ENCODE measurements at regions not wholly inside any gene's neighbourhood (a gene's known extent, or its start where the extent isn't known, plus 50 kb on each side); places are given as distances from the start of the nearest gene placed in this dataset.

DNA sequence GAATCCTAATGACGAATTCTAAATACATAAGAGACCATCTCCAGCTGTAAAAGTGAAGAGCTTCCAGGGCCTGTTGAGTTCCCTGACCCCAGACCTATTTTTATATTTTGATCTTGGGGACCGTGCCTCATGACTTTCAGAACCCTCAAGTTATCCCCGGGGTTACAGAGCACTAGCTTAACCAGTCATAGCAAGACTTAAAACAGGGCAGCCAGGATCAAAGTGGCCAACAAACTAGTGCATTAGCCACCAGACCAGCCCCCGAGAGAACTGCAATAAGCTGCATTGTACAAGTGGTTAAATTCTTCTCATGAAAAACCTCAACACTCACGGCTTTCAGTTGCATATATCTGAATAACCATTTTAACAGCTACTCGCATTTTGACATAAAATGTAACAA, 183.0 kb downstream of the BARHL2 start:
- H3K27me3 Mint-ChIP-seq (ENCODE audit: low read depth), result no peaks in the 10 kb centered on the region; the same call in 1 of the 2 replicates
- POLR2A ChIA-PET, result interaction anchor here (1.1 kb wide), 1 partner anchor 12 kb away, joined by 3 read pairs; no protein-coding TSS in a partner anchor
- no peak overlapping the region for H3K4me3 Mint-ChIP-seq
- no peaks in the 10 kb centered on the region for H3K36me3 Mint-ChIP-seq
- peaks cover 33% of the 10 kb centered on the region for H3K4me1 Mint-ChIP-seq
- TF ChIP-seq ZNF671 (CRISPR knock-in tag; IDR thresholded peaks at IDR 0.05), result no peak
- TF ChIP-seq, protein P1, sequence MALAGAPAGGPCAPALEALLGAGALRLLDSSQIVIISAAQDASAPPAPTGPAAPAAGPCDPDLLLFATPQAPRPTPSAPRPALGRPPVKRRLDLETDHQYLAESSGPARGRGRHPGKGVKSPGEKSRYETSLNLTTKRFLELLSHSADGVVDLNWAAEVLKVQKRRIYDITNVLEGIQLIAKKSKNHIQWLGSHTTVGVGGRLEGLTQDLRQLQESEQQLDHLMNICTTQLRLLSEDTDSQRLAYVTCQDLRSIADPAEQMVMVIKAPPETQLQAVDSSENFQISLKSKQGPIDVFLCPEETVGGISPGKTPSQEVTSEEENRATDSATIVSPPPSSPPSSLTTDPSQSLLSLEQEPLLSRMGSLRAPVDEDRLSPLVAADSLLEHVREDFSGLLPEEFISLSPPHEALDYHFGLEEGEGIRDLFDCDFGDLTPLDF (CRISPR knock-in tag; IDR thresholded peaks at IDR 0.05), result no peak
- TF ChIP-seq MXD4 (CRISPR knock-in tag; IDR thresholded peaks at IDR 0.05; ENCODE audit: borderline replicate concordance), result no peak
- TF ChIP-seq, protein P2, sequence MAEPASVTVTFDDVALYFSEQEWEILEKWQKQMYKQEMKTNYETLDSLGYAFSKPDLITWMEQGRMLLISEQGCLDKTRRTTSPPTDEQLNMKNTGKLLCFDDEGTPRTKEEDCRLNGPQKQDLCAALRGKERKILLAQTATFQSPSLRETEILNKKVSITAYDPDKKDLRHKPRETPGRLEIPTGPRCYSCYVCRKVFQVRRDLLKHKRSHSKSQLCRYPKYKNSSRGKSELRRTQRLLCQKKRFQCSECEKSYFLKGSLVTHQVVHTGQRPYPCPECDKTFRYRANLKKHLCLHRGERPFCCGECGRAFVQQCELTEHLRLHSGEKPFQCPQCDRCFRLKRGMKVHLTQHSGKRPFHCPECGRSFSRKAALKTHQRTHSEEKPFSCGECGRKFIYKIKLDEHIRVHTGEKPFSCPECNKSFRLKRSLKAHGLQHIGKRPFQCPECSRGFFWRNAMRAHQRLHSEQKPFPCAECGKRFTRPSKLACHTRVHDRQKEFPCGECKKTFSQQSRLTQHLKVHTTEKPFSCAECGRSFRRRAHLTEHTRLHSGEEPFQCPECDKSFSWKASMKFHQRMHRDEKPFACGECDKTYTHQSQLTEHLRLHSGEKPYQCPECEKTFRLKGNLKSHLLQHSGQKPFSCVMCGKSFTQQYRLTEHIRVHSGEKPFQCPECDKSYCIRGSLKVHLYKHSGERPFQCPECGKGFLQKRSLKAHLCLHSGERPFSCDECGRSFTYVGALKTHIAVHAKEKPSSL (CRISPR knock-in tag; conservative IDR thresholded peaks at IDR 0.05), result no peak
- TF ChIP-seq, protein P3, sequence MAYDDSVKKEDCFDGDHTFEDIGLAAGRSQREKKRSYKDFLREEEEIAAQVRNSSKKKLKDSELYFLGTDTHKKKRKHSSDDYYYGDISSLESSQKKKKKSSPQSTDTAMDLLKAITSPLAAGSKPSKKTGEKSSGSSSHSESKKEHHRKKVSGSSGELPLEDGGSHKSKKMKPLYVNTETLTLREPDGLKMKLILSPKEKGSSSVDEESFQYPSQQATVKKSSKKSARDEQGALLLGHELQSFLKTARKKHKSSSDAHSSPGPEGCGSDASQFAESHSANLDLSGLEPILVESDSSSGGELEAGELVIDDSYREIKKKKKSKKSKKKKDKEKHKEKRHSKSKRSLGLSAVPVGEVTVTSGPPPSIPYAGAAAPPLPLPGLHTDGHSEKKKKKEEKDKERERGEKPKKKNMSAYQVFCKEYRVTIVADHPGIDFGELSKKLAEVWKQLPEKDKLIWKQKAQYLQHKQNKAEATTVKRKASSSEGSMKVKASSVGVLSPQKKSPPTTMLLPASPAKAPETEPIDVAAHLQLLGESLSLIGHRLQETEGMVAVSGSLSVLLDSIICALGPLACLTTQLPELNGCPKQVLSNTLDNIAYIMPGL (CRISPR knock-in tag; IDR thresholded peaks at IDR 0.05), result no peak
- TF ChIP-seq, protein P4, sequence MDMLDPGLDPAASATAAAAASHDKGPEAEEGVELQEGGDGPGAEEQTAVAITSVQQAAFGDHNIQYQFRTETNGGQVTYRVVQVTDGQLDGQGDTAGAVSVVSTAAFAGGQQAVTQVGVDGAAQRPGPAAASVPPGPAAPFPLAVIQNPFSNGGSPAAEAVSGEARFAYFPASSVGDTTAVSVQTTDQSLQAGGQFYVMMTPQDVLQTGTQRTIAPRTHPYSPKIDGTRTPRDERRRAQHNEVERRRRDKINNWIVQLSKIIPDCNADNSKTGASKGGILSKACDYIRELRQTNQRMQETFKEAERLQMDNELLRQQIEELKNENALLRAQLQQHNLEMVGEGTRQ (CRISPR knock-in tag; IDR thresholded peaks at IDR 0.05), result no peak
- TF ChIP-seq, protein P5, sequence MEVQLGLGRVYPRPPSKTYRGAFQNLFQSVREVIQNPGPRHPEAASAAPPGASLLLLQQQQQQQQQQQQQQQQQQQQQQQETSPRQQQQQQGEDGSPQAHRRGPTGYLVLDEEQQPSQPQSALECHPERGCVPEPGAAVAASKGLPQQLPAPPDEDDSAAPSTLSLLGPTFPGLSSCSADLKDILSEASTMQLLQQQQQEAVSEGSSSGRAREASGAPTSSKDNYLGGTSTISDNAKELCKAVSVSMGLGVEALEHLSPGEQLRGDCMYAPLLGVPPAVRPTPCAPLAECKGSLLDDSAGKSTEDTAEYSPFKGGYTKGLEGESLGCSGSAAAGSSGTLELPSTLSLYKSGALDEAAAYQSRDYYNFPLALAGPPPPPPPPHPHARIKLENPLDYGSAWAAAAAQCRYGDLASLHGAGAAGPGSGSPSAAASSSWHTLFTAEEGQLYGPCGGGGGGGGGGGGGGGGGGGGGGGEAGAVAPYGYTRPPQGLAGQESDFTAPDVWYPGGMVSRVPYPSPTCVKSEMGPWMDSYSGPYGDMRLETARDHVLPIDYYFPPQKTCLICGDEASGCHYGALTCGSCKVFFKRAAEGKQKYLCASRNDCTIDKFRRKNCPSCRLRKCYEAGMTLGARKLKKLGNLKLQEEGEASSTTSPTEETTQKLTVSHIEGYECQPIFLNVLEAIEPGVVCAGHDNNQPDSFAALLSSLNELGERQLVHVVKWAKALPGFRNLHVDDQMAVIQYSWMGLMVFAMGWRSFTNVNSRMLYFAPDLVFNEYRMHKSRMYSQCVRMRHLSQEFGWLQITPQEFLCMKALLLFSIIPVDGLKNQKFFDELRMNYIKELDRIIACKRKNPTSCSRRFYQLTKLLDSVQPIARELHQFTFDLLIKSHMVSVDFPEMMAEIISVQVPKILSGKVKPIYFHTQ (CRISPR knock-in tag; IDR thresholded peaks at IDR 0.05), result no peak
- no peak for TF ChIP-seq MYBL2 (CRISPR knock-in tag; IDR thresholded peaks at IDR 0.05)
- TF ChIP-seq ZNF138 (CRISPR knock-in tag; conservative IDR thresholded peaks at IDR 0.05), result no peak
- TF ChIP-seq, protein P6, sequence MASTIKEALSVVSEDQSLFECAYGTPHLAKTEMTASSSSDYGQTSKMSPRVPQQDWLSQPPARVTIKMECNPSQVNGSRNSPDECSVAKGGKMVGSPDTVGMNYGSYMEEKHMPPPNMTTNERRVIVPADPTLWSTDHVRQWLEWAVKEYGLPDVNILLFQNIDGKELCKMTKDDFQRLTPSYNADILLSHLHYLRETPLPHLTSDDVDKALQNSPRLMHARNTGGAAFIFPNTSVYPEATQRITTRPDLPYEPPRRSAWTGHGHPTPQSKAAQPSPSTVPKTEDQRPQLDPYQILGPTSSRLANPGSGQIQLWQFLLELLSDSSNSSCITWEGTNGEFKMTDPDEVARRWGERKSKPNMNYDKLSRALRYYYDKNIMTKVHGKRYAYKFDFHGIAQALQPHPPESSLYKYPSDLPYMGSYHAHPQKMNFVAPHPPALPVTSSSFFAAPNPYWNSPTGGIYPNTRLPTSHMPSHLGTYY (CRISPR knock-in tag; IDR thresholded peaks at IDR 0.05), result no peak
- TF ChIP-seq SOX15 (CRISPR knock-in tag; IDR thresholded peaks at IDR 0.05), result no peak
- no peak for TF ChIP-seq FOXJ3 (CRISPR knock-in tag; IDR thresholded peaks at IDR 0.05; ENCODE audit: borderline replicate concordance)
- TF ChIP-seq, protein P7, sequence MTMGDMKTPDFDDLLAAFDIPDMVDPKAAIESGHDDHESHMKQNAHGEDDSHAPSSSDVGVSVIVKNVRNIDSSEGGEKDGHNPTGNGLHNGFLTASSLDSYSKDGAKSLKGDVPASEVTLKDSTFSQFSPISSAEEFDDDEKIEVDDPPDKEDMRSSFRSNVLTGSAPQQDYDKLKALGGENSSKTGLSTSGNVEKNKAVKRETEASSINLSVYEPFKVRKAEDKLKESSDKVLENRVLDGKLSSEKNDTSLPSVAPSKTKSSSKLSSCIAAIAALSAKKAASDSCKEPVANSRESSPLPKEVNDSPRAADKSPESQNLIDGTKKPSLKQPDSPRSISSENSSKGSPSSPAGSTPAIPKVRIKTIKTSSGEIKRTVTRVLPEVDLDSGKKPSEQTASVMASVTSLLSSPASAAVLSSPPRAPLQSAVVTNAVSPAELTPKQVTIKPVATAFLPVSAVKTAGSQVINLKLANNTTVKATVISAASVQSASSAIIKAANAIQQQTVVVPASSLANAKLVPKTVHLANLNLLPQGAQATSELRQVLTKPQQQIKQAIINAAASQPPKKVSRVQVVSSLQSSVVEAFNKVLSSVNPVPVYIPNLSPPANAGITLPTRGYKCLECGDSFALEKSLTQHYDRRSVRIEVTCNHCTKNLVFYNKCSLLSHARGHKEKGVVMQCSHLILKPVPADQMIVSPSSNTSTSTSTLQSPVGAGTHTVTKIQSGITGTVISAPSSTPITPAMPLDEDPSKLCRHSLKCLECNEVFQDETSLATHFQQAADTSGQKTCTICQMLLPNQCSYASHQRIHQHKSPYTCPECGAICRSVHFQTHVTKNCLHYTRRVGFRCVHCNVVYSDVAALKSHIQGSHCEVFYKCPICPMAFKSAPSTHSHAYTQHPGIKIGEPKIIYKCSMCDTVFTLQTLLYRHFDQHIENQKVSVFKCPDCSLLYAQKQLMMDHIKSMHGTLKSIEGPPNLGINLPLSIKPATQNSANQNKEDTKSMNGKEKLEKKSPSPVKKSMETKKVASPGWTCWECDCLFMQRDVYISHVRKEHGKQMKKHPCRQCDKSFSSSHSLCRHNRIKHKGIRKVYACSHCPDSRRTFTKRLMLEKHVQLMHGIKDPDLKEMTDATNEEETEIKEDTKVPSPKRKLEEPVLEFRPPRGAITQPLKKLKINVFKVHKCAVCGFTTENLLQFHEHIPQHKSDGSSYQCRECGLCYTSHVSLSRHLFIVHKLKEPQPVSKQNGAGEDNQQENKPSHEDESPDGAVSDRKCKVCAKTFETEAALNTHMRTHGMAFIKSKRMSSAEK (CRISPR knock-in tag; IDR thresholded peaks at IDR 0.05; ENCODE audit: borderline replicate concordance), result no peak
- no peak overlapping the region for H3K27ac Mint-ChIP-seq
- H3K9me3 Mint-ChIP-seq, result no peaks in the 10 kb centered on the region
- CTCF ChIA-PET, result interaction anchor here (1.3 to 3.0 kb wide), 2 partner anchors 11 to 58 kb away, joined by 3 to 8 read pairs; no protein-coding TSS in a partner anchor
- DNase-seq (ENCODE audit: low spot score), result no peak
- ATAC-seq, result no peak

All from WTC11 (cell line).